NCI-H2227 (cell line): ENCODE measurements at regions not wholly inside any gene's neighbourhood (a gene's known extent, or its start where the extent isn't known, plus 50 kb on each side); places are given as distances from the start of the nearest gene placed in this dataset.
A peak's percentile ranks its signal among the peaks of the same experiment; 100 is the strongest.

ENCODE experiments used
- DNase-seq: peaks from one replicate; lab custom pipeline; 2025; ENCODE audit not compliant: unreplicated experiment; lab: John Stamatoyannopoulos, UW

GRCh38 chr1:164951508-164951907 lies 392.5 kb downstream of the PBX1 start:
- no peak for DNase-seq

- DNase-seq: peak; percentile 13
Observed at GRCh38 chr1:164950541-164950986, 391.6 kb downstream of the PBX1 start.

GRCh38 chr1:164949771-164950471 lies 390.9 kb downstream of the PBX1 start:
- DNase-seq: no peak

GRCh38 chr1:164948101-164948500 lies 389.1 kb downstream of the PBX1 start:
- DNase-seq: no peak

- no peak for DNase-seq
Observed at GRCh38 chr1:164937291-164937690, 378.3 kb downstream of the PBX1 start.

GRCh38 chr1:164932580-164932979 lies 373.6 kb downstream of the PBX1 start:
- DNase-seq: no peak

- DNase-seq: no peak
Observed at GRCh38 chr1:164930833-164931232, 371.8 kb downstream of the PBX1 start.

GRCh38 chr1:164930241-164930640 lies 371.3 kb downstream of the PBX1 start:
- DNase-seq: no peak

GRCh38 chr1:164928232-164928812 lies 369.3 kb downstream of the PBX1 start:
- DNase-seq: no peak

GRCh38 chr1:164926107-164926506 lies 367.1 kb downstream of the PBX1 start:
- no peak for DNase-seq

GRCh38 chr1:164922585-164922984 lies 363.6 kb downstream of the PBX1 start:
- DNase-seq: peak; percentile 16

- DNase-seq: no peak
Observed at GRCh38 chr1:164921493-164921892, 362.5 kb downstream of the PBX1 start.

GRCh38 chr1:164918140-164918539 lies 359.2 kb downstream of the PBX1 start:
- DNase-seq: no peak

- peak; percentile 11 for DNase-seq
Observed at GRCh38 chr1:164914208-164914607, 355.2 kb downstream of the PBX1 start.

- DNase-seq: no peak
Observed at GRCh38 chr1:164912290-164912689, 353.3 kb downstream of the PBX1 start.

GRCh38 chr1:164910671-164911070 lies 351.7 kb downstream of the PBX1 start:
- no peak for DNase-seq

- no peak for DNase-seq
Observed at GRCh38 chr1:164907666-164908065, 348.7 kb downstream of the PBX1 start.

GRCh38 chr1:164905869-164906268 lies 346.9 kb downstream of the PBX1 start:
- DNase-seq: no peak

GRCh38 chr1:164902491-164902890 lies 343.5 kb downstream of the PBX1 start:
- no peak for DNase-seq
